ENCODE measurements at regions not wholly inside any gene's neighbourhood (a gene's known extent, or its start where the extent isn't known, plus 50 kb on each side); places are given as distances from the start of the nearest gene placed in this dataset.
A peak's percentile ranks its signal among the peaks of the same experiment; 100 is the strongest.

- TF ChIP-seq CTCF (IDR thresholded peaks at IDR 0.05; ENCODE audit: low read depth, low read length, missing control alignments), result no peak
- H3K4me3 ChIP-seq (ENCODE audit: low read depth, low read length), result no peak overlapping the region
- DNase-seq (ENCODE audit: low read depth), result peak; percentile 96
- in situ Hi-C loops (cut with HindIII; ENCODE audit: low sequenced_read_pairs), result no loop called here
Observed at GRCh38 chr1:103220631-103221041, 112.3 kb upstream of the COL11A1 start.

GRCh38 chr1:103218821-103219220 lies 110.5 kb upstream of the COL11A1 start:
- in situ Hi-C loops (cut with HindIII; ENCODE audit: low sequenced_read_pairs), result no loop called here
- no peak for TF ChIP-seq CTCF (IDR thresholded peaks at IDR 0.05; ENCODE audit: low read depth, low read length, missing control alignments)
- no peak overlapping the region for H3K4me3 ChIP-seq (ENCODE audit: low read depth, low read length)
- DNase-seq (ENCODE audit: low read depth), result no peak

GRCh38 chr1:103218369-103218768 lies 110.0 kb upstream of the COL11A1 start:
- no peak for DNase-seq (ENCODE audit: low read depth)
- no peak overlapping the region for H3K4me3 ChIP-seq (ENCODE audit: low read depth, low read length)
- in situ Hi-C loops (cut with HindIII; ENCODE audit: low sequenced_read_pairs), result no loop called here
- no peak for TF ChIP-seq CTCF (IDR thresholded peaks at IDR 0.05; ENCODE audit: low read depth, low read length, missing control alignments)

GRCh38 chr1:103211073-103211472 lies 102.8 kb upstream of the COL11A1 start:
- in situ Hi-C loops (cut with HindIII; ENCODE audit: low sequenced_read_pairs), result no loop called here
- H3K4me3 ChIP-seq (ENCODE audit: low read depth, low read length), result no peak overlapping the region
- no peak for TF ChIP-seq CTCF (IDR thresholded peaks at IDR 0.05; ENCODE audit: low read depth, low read length, missing control alignments)
- peak; percentile 40 for DNase-seq (ENCODE audit: low read depth)

GRCh38 chr1:103208844-103209243 lies 100.5 kb upstream of the COL11A1 start:
- in situ Hi-C loops (cut with HindIII; ENCODE audit: low sequenced_read_pairs), result no loop called here
- no peak for TF ChIP-seq CTCF (IDR thresholded peaks at IDR 0.05; ENCODE audit: low read depth, low read length, missing control alignments)
- H3K4me3 ChIP-seq (ENCODE audit: low read depth, low read length), result no peak overlapping the region
- no peak for DNase-seq (ENCODE audit: low read depth)

- DNase-seq (ENCODE audit: low read depth), result no peak
- in situ Hi-C loops (cut with HindIII; ENCODE audit: low sequenced_read_pairs), result no loop called here
- no peak for TF ChIP-seq CTCF (IDR thresholded peaks at IDR 0.05; ENCODE audit: low read depth, low read length, missing control alignments)
- H3K4me3 ChIP-seq (ENCODE audit: low read depth, low read length), result no peak overlapping the region
Observed at GRCh38 chr1:103199001-103199400, 90.7 kb upstream of the COL11A1 start.

- TF ChIP-seq CTCF (IDR thresholded peaks at IDR 0.05; ENCODE audit: low read depth, low read length, missing control alignments), result no peak
- no peak for DNase-seq (ENCODE audit: low read depth)
- H3K4me3 ChIP-seq (ENCODE audit: low read depth, low read length), result no peak overlapping the region
- in situ Hi-C loops (cut with HindIII; ENCODE audit: low sequenced_read_pairs), result no loop called here
Observed at GRCh38 chr1:103198076-103198475, 89.8 kb upstream of the COL11A1 start.

All from astrocyte of the cerebellum (primary cell).